ENCODE measurements at regions not wholly inside any gene's neighbourhood (a gene's known extent, or its start where the extent isn't known, plus 50 kb on each side); places are given as distances from the start of the nearest gene placed in this dataset.

DNA sequence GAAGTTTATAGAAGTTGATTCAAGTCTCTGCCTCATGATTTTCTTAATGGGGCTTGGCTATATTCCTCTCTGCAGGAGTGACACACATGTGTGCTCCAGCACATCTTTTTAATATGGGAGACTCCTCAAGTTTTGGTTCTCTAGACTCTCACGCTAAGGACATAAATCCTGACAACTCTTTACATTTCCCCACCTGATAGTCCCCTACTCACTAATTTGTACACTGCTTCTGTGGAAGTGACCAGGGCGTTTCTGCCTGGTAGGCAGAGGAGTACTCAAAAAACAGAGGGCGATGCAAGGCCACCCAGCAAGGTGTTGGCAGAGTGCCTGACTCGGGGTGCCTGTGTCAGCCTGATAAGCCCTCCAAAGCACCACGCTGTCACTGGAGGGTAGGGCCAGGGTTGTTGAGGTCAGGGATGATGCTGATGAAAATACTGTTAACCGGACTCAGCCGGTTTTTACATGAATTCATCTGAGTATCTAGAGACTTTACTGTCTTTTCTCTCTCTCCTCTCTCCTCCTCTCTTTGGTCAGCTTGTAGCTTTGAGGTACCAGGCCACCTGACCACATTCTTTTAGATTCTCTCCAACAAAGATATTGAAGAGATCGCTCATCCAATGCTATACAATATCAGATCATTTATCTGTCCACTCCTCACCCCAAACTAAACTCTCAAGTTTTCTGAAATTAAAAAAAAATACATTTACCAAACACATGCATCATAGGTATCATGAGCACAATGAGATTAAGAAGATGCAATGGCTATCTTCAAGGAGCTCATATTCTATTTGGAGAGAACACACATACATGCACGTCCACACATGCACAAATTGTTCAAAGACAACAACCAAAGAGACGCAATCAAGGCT, 205.2 kb downstream of the PIK3R1 start (continued):
- TF ChIP-seq TCF3 (CRISPR knock-in tag; IDR thresholded peaks at IDR 0.05) (peak; percentile 97), ESRRA (IDR thresholded peaks at IDR 0.05; ENCODE audit: borderline replicate concordance, low read depth) (peak; percentile 92; the same call in 1 of the 2 replicates), CTBP1 (IDR thresholded peaks at IDR 0.05; ENCODE audit: borderline replicate concordance) (peak; percentile 96), FOXA3 (CRISPR knock-in tag; conservative IDR thresholded peaks at IDR 0.05 in 1 of 2, IDR thresholded peaks at IDR 0.05 in 1 of 2) (0 out of 4 replicates have a peak, but pooled peaks of 1 of the 2 experiments have one; percentile 22), FOXK2 (conservative IDR thresholded peaks at IDR 0.05 in 1 of 2, IDR thresholded peaks at IDR 0.05 in 1 of 2; ENCODE audit: low read depth in 2 of 2) (peak; percentile 73 to 83; a peak in 3 of 4 replicates), TAL1 (IDR thresholded peaks at IDR 0.05) (peak; percentile 96), NFIX (CRISPR knock-in tag; IDR thresholded peaks at IDR 0.05; ENCODE audit: low read depth) (peak; percentile 50; the same call in 1 of the 2 replicates), MNT (conservative IDR thresholded peaks at IDR 0.05) (peak; percentile 58 to 73; a peak in 3 of 4 replicates), SPI1 (IDR thresholded peaks at IDR 0.05; ENCODE audit: borderline replicate concordance, low read depth, low read length) (no peak), TRIM25 (IDR thresholded peaks at IDR 0.05; ENCODE audit: borderline replicate concordance) (no peak), CXXC5 (CRISPR knock-in tag; IDR thresholded peaks at IDR 0.05) (peak; percentile 81), MECOM (CRISPR knock-in tag; IDR thresholded peaks at IDR 0.05) (peak; percentile 66), NBN (IDR thresholded peaks at IDR 0.05; ENCODE audit: low read depth) (peak; percentile 68; the same call in 1 of the 2 replicates), ZNF592 (IDR thresholded peaks at IDR 0.05) (peak; percentile 85), KLF16 (IDR thresholded peaks at IDR 0.05) (peak; percentile 96), L3MBTL2 (IDR thresholded peaks at IDR 0.05) (peak; percentile 62), C11orf30 (IDR thresholded peaks at IDR 0.05; ENCODE audit: low read depth) (peak; percentile 33; the same call in 1 of the 2 replicates), ZNF3 (CRISPR knock-in tag; IDR thresholded peaks at IDR 0.05) (no peak)
- TF ChIP-seq, protein P1, sequence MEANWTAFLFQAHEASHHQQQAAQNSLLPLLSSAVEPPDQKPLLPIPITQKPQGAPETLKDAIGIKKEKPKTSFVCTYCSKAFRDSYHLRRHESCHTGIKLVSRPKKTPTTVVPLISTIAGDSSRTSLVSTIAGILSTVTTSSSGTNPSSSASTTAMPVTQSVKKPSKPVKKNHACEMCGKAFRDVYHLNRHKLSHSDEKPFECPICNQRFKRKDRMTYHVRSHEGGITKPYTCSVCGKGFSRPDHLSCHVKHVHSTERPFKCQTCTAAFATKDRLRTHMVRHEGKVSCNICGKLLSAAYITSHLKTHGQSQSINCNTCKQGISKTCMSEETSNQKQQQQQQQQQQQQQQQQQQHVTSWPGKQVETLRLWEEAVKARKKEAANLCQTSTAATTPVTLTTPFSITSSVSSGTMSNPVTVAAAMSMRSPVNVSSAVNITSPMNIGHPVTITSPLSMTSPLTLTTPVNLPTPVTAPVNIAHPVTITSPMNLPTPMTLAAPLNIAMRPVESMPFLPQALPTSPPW (CRISPR knock-in tag; IDR thresholded peaks at IDR 0.05), result peak; percentile 52

All from K562 (cell line).